ENCODE measurements at regions not wholly inside any gene's neighbourhood (a gene's known extent, or its start where the extent isn't known, plus 50 kb on each side); places are given as distances from the start of the nearest gene placed in this dataset.

- Mint-ChIP-seq H3K9me3 (peaks cover 2% of the 10 kb centered on the region), H3K27me3 (no peaks in the 10 kb centered on the region), H3K4me3 (no peak overlapping the region), H3K27ac (no peak overlapping the region), H3K4me1 (no peaks in the 10 kb centered on the region), H3K36me3 (ENCODE audit: low read depth) (no peaks in the 10 kb centered on the region)
- ChIA-PET POLR2A (no interaction called here), CTCF (no interaction called here)
- ATAC-seq (ENCODE audit: low read depth) (no peak), DNase-seq (no peak)
- no peak for TF ChIP-seq CTCF (IDR thresholded peaks at IDR 0.05)
- intact Hi-C loops (cut with micrococcal nuclease), result no loop called here
Observed at GRCh38 chr12:85690146-85690545, 146.1 kb downstream of the RASSF9 start.

- TF ChIP-seq CTCF (IDR thresholded peaks at IDR 0.05), result no peak
- ChIA-PET CTCF (no interaction called here), POLR2A (no interaction called here)
- ATAC-seq (ENCODE audit: low read depth), result no peak
- Mint-ChIP-seq H3K9me3 (no peaks in the 10 kb centered on the region), H3K36me3 (ENCODE audit: low read depth) (no peaks in the 10 kb centered on the region), H3K27ac (no peak overlapping the region), H3K4me1 (no peaks in the 10 kb centered on the region), H3K27me3 (no peaks in the 10 kb centered on the region), H3K4me3 (no peak overlapping the region)
- no peak for DNase-seq
- intact Hi-C loops (cut with micrococcal nuclease), result no loop called here
Observed at GRCh38 chr12:85693093-85693665, 143.0 kb downstream of the RASSF9 start.

- ChIA-PET POLR2A (no interaction called here), CTCF (no interaction called here)
- Mint-ChIP-seq H3K4me3 (no peak overlapping the region), H3K27ac (no peak overlapping the region), H3K9me3 (no peaks in the 10 kb centered on the region), H3K36me3 (ENCODE audit: low read depth) (no peaks in the 10 kb centered on the region), H3K4me1 (no peaks in the 10 kb centered on the region), H3K27me3 (no peaks in the 10 kb centered on the region)
- TF ChIP-seq CTCF (IDR thresholded peaks at IDR 0.05), result no peak
- intact Hi-C loops (cut with micrococcal nuclease), result no loop called here
- no peak for ATAC-seq (ENCODE audit: low read depth)
- DNase-seq, result no peak
Observed at GRCh38 chr12:85695097-85695715, 141.0 kb downstream of the RASSF9 start.

- POLR2A ChIA-PET, result no interaction called here
- no peak overlapping the region for H3K4me3 Mint-ChIP-seq
- no peaks in the 10 kb centered on the region for H3K9me3 Mint-ChIP-seq
- intact Hi-C loops (cut with micrococcal nuclease), result no loop called here
- H3K27ac Mint-ChIP-seq, result no peak overlapping the region
- CTCF ChIA-PET, result no interaction called here
- no peaks in the 10 kb centered on the region for H3K4me1 Mint-ChIP-seq
- no peak for DNase-seq
- no peak for ATAC-seq (ENCODE audit: low read depth)
- no peak for TF ChIP-seq CTCF (IDR thresholded peaks at IDR 0.05)
- no peaks in the 10 kb centered on the region for H3K27me3 Mint-ChIP-seq
- no peaks in the 10 kb centered on the region for H3K36me3 Mint-ChIP-seq (ENCODE audit: low read depth)
Observed at GRCh38 chr12:85697003-85697402, 139.2 kb downstream of the RASSF9 start.

- no peak for TF ChIP-seq CTCF (IDR thresholded peaks at IDR 0.05)
- no peak overlapping the region for H3K4me3 Mint-ChIP-seq
- no peaks in the 10 kb centered on the region for H3K9me3 Mint-ChIP-seq
- intact Hi-C loops (cut with micrococcal nuclease), result no loop called here
- ATAC-seq (ENCODE audit: low read depth) (no peak), DNase-seq (no peak)
- CTCF ChIA-PET, result no interaction called here
- no peaks in the 10 kb centered on the region for H3K27me3 Mint-ChIP-seq
- POLR2A ChIA-PET, result no interaction called here
- no peak overlapping the region for H3K27ac Mint-ChIP-seq
- no peaks in the 10 kb centered on the region for H3K4me1 Mint-ChIP-seq
- no peaks in the 10 kb centered on the region for H3K36me3 Mint-ChIP-seq (ENCODE audit: low read depth)
Observed at GRCh38 chr12:85698937-85699336, 137.3 kb downstream of the RASSF9 start.

All from activated B cell treated with CpG ODN at 0.5 μM for 24 hours (primary cell).